Upper lobe of left lung (tissue), 4 donors: ENCODE measurements at regions not wholly inside any gene's neighbourhood (a gene's known extent, or its start where the extent isn't known, plus 50 kb on each side); places are given as distances from the start of the nearest gene placed in this dataset.

ENCODE experiments used
- CTCF ChIP-seq, 6 experiments: fragments of 450-650 bp in 4 of 6; fragments of 200-600 bp in 2 of 6; sonication (generic) in 2 of 6; IDR thresholded peaks; one replicate each; pipeline ENCODE4 v1.5.1; 2016 to 2019; ENCODE audit warnings: antibody characterized with exemption in 6 of 6
- EP300 ChIP-seq, 4 donors: sonication (generic); formaldehyde crosslinking; IDR thresholded peaks; one replicate each; pipeline ENCODE4 v1.5.1; 2017; ENCODE audit warnings: antibody characterized with exemption in 4 of 4, control low read depth in 2 of 4
- POLR2A ChIP-seq, 4 donors: fragments of 450-650 bp; IDR thresholded peaks; one replicate each; pipeline ENCODE4 v1.5.1; 2016 to 2017; ENCODE audit warnings: antibody characterized with exemption in 4 of 4, mild to moderate bottlenecking in 2 of 4

- TF ChIP-seq CTCF (IDR thresholded peaks at IDR 0.05): no peak
- TF ChIP-seq POLR2A (IDR thresholded peaks at IDR 0.05): no peak
- no peak for TF ChIP-seq EP300 (IDR thresholded peaks at IDR 0.05)
These were observed 316.8 kb upstream of the STEAP1 start for GRCh38 chr7:89837515-89837914.
